GM12878 (cell line): ENCODE measurements at regions not wholly inside any gene's neighbourhood (a gene's known extent, or its start where the extent isn't known, plus 50 kb on each side); places are given as distances from the start of the nearest gene placed in this dataset.
"Not testable (repeated sequence)": the region's sequence is repeated elsewhere in the genome, so short reads cannot be mapped to it uniquely, and the experiment has no call there.

ENCODE experiments used
- ATAC-seq: fragments of 200-7000 bp; cut with Tn5 transposase; 3 replicates; pipeline ENCODE4 v1.9.1; 2020; ENCODE audit warnings: mild to moderate bottlenecking, moderate library complexity
- BruUV-seq: library from RNA; stranded (reverse); fragments of 400-500 nt; replicated peaks from 2 replicates; lab custom pipeline; 2021; lab: Mats Ljungman, UMichigan
- CTCF ChIA-PET: fragments of 300-600 bp; sonication (Branson Sonifier 250); formaldehyde crosslinking; extraction: SDS; loops from one replicate; lab custom pipeline; 2021; ENCODE audit warnings: inconsistent platforms; lab: Yijun Ruan, JAX
- POLR2A ChIA-PET: fragments of 350-600 bp; formaldehyde crosslinking; extraction: SDS; loops from one replicate; lab custom pipeline; 2021; ENCODE audit warnings: inconsistent platforms; lab: Charles Lee
- RAD21 ChIA-PET: fragments of 300-600 bp; sonication (Branson Sonifier 250); formaldehyde crosslinking; loops from one replicate; lab custom pipeline; 2023; ENCODE audit warnings: antibody characterized with exemption; ENCODE audit not compliant: unreplicated experiment; lab: Charles Lee
- SMC1A ChIA-PET: fragments of 300-600 bp; sonication (Branson Sonifier 250); formaldehyde crosslinking; loops from one replicate; lab custom pipeline; 2023; ENCODE audit not compliant: unreplicated experiment, uncharacterized antibody; lab: Charles Lee
- DNase-seq: peaks from one replicate; pipeline ENCODE4 v3.0.0-alpha.2; 2011; ENCODE audit warnings: low read depth, low spot score
- FAIRE-seq: peaks from 3 replicates; lab custom pipeline; 2011; peaks lifted over from hg19 to GRCh38; lab: Jason Lieb, UNC
- H2AFZ ChIP-seq: 2 replicates; pipeline ENCODE4 v1.6.0; 2011; ENCODE audit warnings: low read depth, low read length, control low read depth; ENCODE audit not compliant: control insufficient read depth
- H3K27ac ChIP-seq: 2 replicates; pipeline ENCODE4 v1.5.1; 2011; ENCODE audit warnings: control low read depth; ENCODE audit not compliant: control insufficient read depth, insufficient read depth
- H3K27me3 ChIP-seq, 2 experiments: replicated peaks in 1 of 2; 2 replicates each; pipeline versions ENCODE4 v1.6.0 to v1.6.1; 2011; ENCODE audit warnings: low read length in 1 of 2; ENCODE audit not compliant: control insufficient read depth in 2 of 2, insufficient read depth in 2 of 2
- H3K36me3 ChIP-seq, 2 experiments: 2 replicates each; pipeline ENCODE4 v1.5.1; 2011; ENCODE audit warnings: low read length in 1 of 2; ENCODE audit not compliant: control insufficient read depth in 2 of 2, insufficient read depth in 2 of 2
- H3K4me1 ChIP-seq: 2 replicates; pipeline ENCODE4 v1.6.1; 2011; ENCODE audit warnings: mild to moderate bottlenecking, low read length, moderate library complexity, mixed read lengths; ENCODE audit not compliant: control insufficient read depth, insufficient read depth
- H3K4me2 ChIP-seq: 2 replicates; pipeline ENCODE4 v1.6.0; 2011; ENCODE audit warnings: control low read depth; ENCODE audit not compliant: control insufficient read depth, insufficient read depth
- H3K4me3 ChIP-seq: fragments of 200-600 bp; sonication (generic); 2 replicates; pipeline ENCODE4 v1.5.1; 2016
- H3K79me2 ChIP-seq: 2 replicates; pipeline ENCODE4 v1.6.0; 2011; ENCODE audit warnings: low read length; ENCODE audit not compliant: control insufficient read depth, insufficient read depth
- H3K9ac ChIP-seq: 2 replicates; pipeline ENCODE4 v1.8.0; 2011; ENCODE audit warnings: low read length, control low read depth, mixed read lengths; ENCODE audit not compliant: control insufficient read depth, insufficient read depth
- H3K9me3 ChIP-seq: replicated peaks from 3 replicates; pipeline ENCODE4 v1.5.1; 2011; ENCODE audit warnings: mild to moderate bottlenecking, low read length; ENCODE audit not compliant: control insufficient read depth, insufficient read depth
- H4K20me1 ChIP-seq: 2 replicates; pipeline ENCODE4 v1.6.0; 2011; ENCODE audit not compliant: control insufficient read depth, insufficient read depth
- NFYB ChIP-seq: IDR thresholded peaks from 2 replicates; pipeline ENCODE4 v1.6.1; 2011; ENCODE audit warnings: low read depth, mild to moderate bottlenecking, low read length, improper control_type of control experiment, moderate library complexity; ENCODE audit not compliant: insufficient read depth
- WRNIP1 ChIP-seq: IDR thresholded peaks from 2 replicates; pipeline ENCODE4 v1.6.1; 2011; ENCODE audit warnings: low read depth, low read length, improper control_type of control experiment, borderline replicate concordance
- WGBS: methylation state at CpG from one replicate; pipeline ENCODE4 v1.1.6; 2016; ENCODE audit warnings: low lambda C conversion rate; ENCODE audit not compliant: insufficient replicate concordance, insufficient coverage; ENCODE audit errors: missing lambda C conversion rate; 5-methylcytosine and 5-hydroxymethylcytosine counted together
- in situ Hi-C: fragments of 300-500 bp; cut with MboI; formaldehyde crosslinking; loops from 9 replicates; pipeline ENCODE4 v1.14.3; 2018; ENCODE audit warnings: mixed read lengths
- intact Hi-C: fragments of 100-400 bp; cut with micrococcal nuclease; formaldehyde crosslinking; loops from one replicate; pipeline ENCODE4 v1.14.2; 2022; ENCODE audit not compliant: unreplicated experiment

DNA sequence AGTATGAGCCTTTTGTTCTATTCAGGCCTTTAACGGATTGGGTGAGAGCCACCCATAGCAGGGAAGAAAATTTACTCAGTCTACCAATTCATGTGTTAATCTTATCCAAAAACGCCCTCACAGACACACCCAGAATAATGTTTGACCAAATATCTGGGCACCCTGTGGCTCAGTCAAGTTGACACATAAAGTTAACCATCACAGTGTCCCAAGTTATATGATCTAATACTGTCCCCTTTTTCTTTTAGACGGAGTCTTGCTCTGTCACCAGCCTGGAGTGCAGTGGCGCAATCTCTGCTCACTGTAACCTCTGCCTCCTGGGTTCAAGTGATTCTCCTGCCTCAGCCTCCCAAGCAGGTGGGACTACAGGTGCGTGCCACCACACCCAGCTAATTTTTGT is 83.6 kb upstream of the GRK3 start:
- H3K9ac ChIP-seq, H3K36me3 ChIP-seq, H2AFZ ChIP-seq, DNase-seq, RAD21 ChIA-PET, CTCF ChIA-PET, H3K9me3 ChIP-seq, H3K4me1 ChIP-seq, H3K4me3 ChIP-seq, H3K79me2 ChIP-seq, H3K27ac ChIP-seq, H3K4me2 ChIP-seq, intact Hi-C loops, POLR2A ChIA-PET, BruUV-seq, ATAC-seq, H4K20me1 ChIP-seq, FAIRE-seq, H3K27me3 ChIP-seq, in situ Hi-C loops: not testable (repeated sequence)
- 87% methylated on average over 5 of the region's 5 CpGs for WGBS
- SMC1A ChIA-PET = interaction anchor here (1.0 kb wide), 1 partner anchor 288 kb away, joined by 3 read pairs; no protein-coding TSS in a partner anchor

DNA sequence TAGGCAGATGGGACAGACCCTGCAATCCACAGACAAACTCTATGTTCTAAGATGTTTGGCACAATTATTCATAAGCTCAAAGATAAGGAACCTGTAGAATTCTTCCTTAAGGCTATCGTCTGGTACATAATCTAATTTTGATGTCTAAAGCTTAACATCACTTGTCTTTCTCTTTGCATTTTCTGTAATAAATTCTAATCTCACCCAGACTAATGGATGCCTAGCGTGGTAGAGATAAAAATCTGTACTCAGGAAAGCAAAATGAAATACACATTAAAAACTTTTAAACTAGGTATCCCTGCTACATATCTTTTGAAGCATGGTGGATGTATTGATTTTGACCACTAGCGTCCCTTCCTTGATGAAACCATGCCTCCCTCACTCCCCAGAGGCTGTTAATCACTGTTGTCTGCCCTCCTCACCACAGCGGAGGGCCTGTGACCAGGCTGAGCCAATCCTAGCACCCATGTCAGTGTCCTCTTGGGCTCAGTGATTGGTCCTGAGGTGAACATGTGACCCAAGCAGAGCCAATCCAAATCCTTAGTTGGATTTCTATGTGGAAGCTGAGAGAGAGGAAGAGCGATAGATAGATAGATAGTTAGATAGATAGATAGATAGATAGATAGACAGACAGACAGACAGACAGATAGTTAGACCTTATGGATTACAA is 82.2 kb upstream of the GRK3 start:
- no peak for FAIRE-seq
- intact Hi-C loops = no loop called here
- BruUV-seq = no TSS peak

More for the DNA sequence above, 82.2 kb upstream of the GRK3 start:
- Histone ChIP-seq H3K27ac (no peak overlapping the region), H3K4me1 (peaks cover 10% of the 10 kb centered on the region), H3K9ac (no peak overlapping the region), H3K36me3 (no peaks in the 10 kb centered on the region; a peak in 1 of 4 replicates), H2AFZ (no peak overlapping the region), H3K79me2 (no peaks in the 10 kb centered on the region), H3K4me2 (no peak overlapping the region), H4K20me1 (no peaks in the 10 kb centered on the region), H3K27me3 (no peaks in the 10 kb centered on the region), H3K9me3 (no peaks in the 10 kb centered on the region; the same call in 2 of the 3 replicates), H3K4me3 (no peak overlapping the region)
- SMC1A ChIA-PET = interaction anchor here (0.9 to 1.7 kb wide), 2 partner anchors 59 to 62 kb away, joined by 4 to 5 read pairs; no protein-coding TSS in a partner anchor
- WGBS = 95% methylated on average over 5 of the region's 5 CpGs
- CTCF ChIA-PET = interaction anchor here (0.7 to 1.7 kb wide), 6 partner anchors 14 to 291 kb away, joined by 3 to 5 read pairs (median 4); no protein-coding TSS in a partner anchor
- no peak for ATAC-seq
- RAD21 ChIA-PET = interaction anchor here (0.6 to 4.3 kb wide), 4 partner anchors 62 to 237 kb away, joined by 3 to 21 read pairs (median 4); no protein-coding TSS in a partner anchor
- in situ Hi-C loops = no loop called here
- POLR2A ChIA-PET = interaction anchor here (0.5 to 0.7 kb wide), 2 partner anchors 12 to 82 kb away, joined by 4 to 7 read pairs; no protein-coding TSS in a partner anchor
- DNase-seq = no peak
- TF ChIP-seq NFYB (0 out of 2 replicates have a peak, but pooled peaks have one; percentile 22), WRNIP1 (no peak)
